Liver (tissue), 8 donors: ENCODE measurements at regions not wholly inside any gene's neighbourhood (a gene's known extent, or its start where the extent isn't known, plus 50 kb on each side); places are given as distances from the start of the nearest gene placed in this dataset.

Experiments used
- DNase-seq: peaks from one replicate; pipeline ENCODE4 v3.0.0-alpha.2; 2017; ENCODE audit warnings: low spot score
- H3K27ac ChIP-seq, 2 donors: one replicate each; pipeline ENCODE4 v1.7.0; 2013; ENCODE audit warnings: inconsistent platforms in 2 of 2, low read length in 2 of 2, control low read depth in 1 of 2, low read depth in 1 of 2, mild to moderate bottlenecking in 1 of 2
- H3K27me3 ChIP-seq, 4 donors: one replicate each; pipeline versions ENCODE4 v1.6.1 to v1.7.0; 2013; ENCODE audit warnings: low read length in 3 of 4, inconsistent platforms in 1 of 4, mild to moderate bottlenecking in 1 of 4, moderate library complexity in 1 of 4; ENCODE audit not compliant: control insufficient read depth in 4 of 4, insufficient read depth in 4 of 4
- H3K36me3 ChIP-seq, 4 donors: one replicate each; pipeline versions ENCODE4 v1.6.1 to v1.7.0; 2013; ENCODE audit warnings: low read length in 3 of 4, mild to moderate bottlenecking in 3 of 4, low read depth in 1 of 4, moderate library complexity in 1 of 4; ENCODE audit not compliant: control insufficient read depth in 4 of 4, insufficient read depth in 3 of 4
- H3K4me1 ChIP-seq, 4 donors: one replicate each; pipeline versions ENCODE4 v1.6.1 to v1.7.0; 2013; ENCODE audit warnings: low read length in 3 of 4, mild to moderate bottlenecking in 3 of 4, moderate library complexity in 1 of 4; ENCODE audit not compliant: control insufficient read depth in 4 of 4, insufficient read depth in 4 of 4
- H3K4me3 ChIP-seq, 3 donors: one replicate each; pipeline versions ENCODE4 v1.6.1 to v1.7.0; 2013; ENCODE audit warnings: low read length in 3 of 3, control low read depth in 1 of 3, low read depth in 1 of 3, mild to moderate bottlenecking in 1 of 3
- H3K9ac ChIP-seq, 2 donors: one replicate each; pipeline ENCODE4 v1.7.0; 2013; ENCODE audit warnings: low read length in 2 of 2, mild to moderate bottlenecking in 2 of 2, moderate library complexity in 2 of 2, control low read depth in 1 of 2, low read depth in 1 of 2
- H3K9me3 ChIP-seq, 4 donors: one replicate each; pipeline versions ENCODE4 v1.6.1 to v1.7.0; 2013; ENCODE audit warnings: low read length in 3 of 4; ENCODE audit not compliant: control insufficient read depth in 4 of 4
- ATF3 ChIP-seq: IDR thresholded peaks from 2 replicates; pipeline ENCODE4 v1.6.1; 2016; ENCODE audit warnings: antibody characterized with exemption
- CTCF ChIP-seq: fragments of 150-350 bp; IDR thresholded peaks from 2 replicates; pipeline ENCODE4 v1.5.1; 2017; ENCODE audit warnings: improper control_type of control experiment, low read depth, low read length; ENCODE audit not compliant: missing input control
- EGR1 ChIP-seq, 2 donors: IDR thresholded peaks; 2 replicates each; pipeline ENCODE4 v1.6.1; 2016 to 2018; ENCODE audit warnings: antibody characterized with exemption in 2 of 2, low read depth in 2 of 2
- FOXA1 ChIP-seq: IDR thresholded peaks from 2 replicates; pipeline ENCODE4 v1.6.1; 2016; ENCODE audit warnings: antibody characterized with exemption
- FOXA2 ChIP-seq: IDR thresholded peaks from 2 replicates; pipeline ENCODE4 v1.6.1; 2016; ENCODE audit warnings: antibody characterized with exemption
- GABPA ChIP-seq, 2 donors: IDR thresholded peaks in 1 of 2; conservative IDR thresholded peaks in 1 of 2; 2 replicates each; pipeline ENCODE4 v1.6.1; 2016; ENCODE audit warnings: antibody characterized with exemption in 2 of 2, mild to moderate bottlenecking in 1 of 2, moderate library complexity in 1 of 2
- HNF4A ChIP-seq, 2 donors: conservative IDR thresholded peaks; 2 replicates each; pipeline ENCODE4 v1.6.1; 2016; ENCODE audit warnings: antibody characterized with exemption in 2 of 2, mild to moderate bottlenecking in 2 of 2
- JUND ChIP-seq, 2 donors: IDR thresholded peaks; 2 replicates each; pipeline ENCODE4 v1.6.1; 2016; ENCODE audit warnings: antibody characterized with exemption in 2 of 2
- MAX ChIP-seq: IDR thresholded peaks from 2 replicates; pipeline ENCODE4 v1.6.1; 2016; ENCODE audit warnings: antibody characterized with exemption
- NR2F2 ChIP-seq: IDR thresholded peaks from 2 replicates; pipeline ENCODE4 v1.6.1; 2016; ENCODE audit warnings: antibody characterized with exemption
- RAD21 ChIP-seq, 2 donors: IDR thresholded peaks; 2 replicates each; pipeline ENCODE4 v1.6.1; 2016; ENCODE audit warnings: antibody characterized with exemption in 2 of 2, mild to moderate bottlenecking in 2 of 2
- REST ChIP-seq: IDR thresholded peaks from 2 replicates; pipeline ENCODE4 v1.6.1; 2016; ENCODE audit warnings: antibody characterized with exemption, mild to moderate bottlenecking
- RXRA ChIP-seq, 2 donors: IDR thresholded peaks; 2 replicates each; pipeline ENCODE4 v1.6.1; 2017 to 2018; ENCODE audit warnings: antibody characterized with exemption in 2 of 2, mild to moderate bottlenecking in 1 of 2
- SP1 ChIP-seq: IDR thresholded peaks from 2 replicates; pipeline ENCODE4 v1.6.1; 2018; ENCODE audit warnings: antibody characterized with exemption, mild to moderate bottlenecking
- TAF1 ChIP-seq: conservative IDR thresholded peaks from 2 replicates; pipeline ENCODE4 v1.6.1; 2016; ENCODE audit warnings: antibody characterized with exemption, mild to moderate bottlenecking
- YY1 ChIP-seq: IDR thresholded peaks from 2 replicates; pipeline ENCODE4 v1.6.1; 2016; ENCODE audit warnings: antibody characterized with exemption, mild to moderate bottlenecking
- ZBTB33 ChIP-seq: IDR thresholded peaks from 2 replicates; pipeline ENCODE4 v1.6.1; 2016; ENCODE audit warnings: antibody characterized with exemption
- WGBS: extraction: QIAGEN DNeasy Blood & Tissue Kit; methylation state at CpG from one replicate; pipeline ENCODE4 v1.1.7; 2013; 5-methylcytosine and 5-hydroxymethylcytosine counted together
- donor health status: healthy.
- donor health status: healthy.
- donor health status: healthy.
- donor health status: healthy.
- donor health status: healthy.

- WGBS, result 80% methylated on average over 7 of the region's 7 CpGs
- H3K36me3 ChIP-seq, result no peaks in the 10 kb centered on the region
- H3K9me3 ChIP-seq, result no peaks in the 10 kb centered on the region
- H3K4me1 ChIP-seq, result no peaks in the 10 kb centered on the region
- H3K4me3 ChIP-seq, result no peak overlapping the region
- DNase-seq, result no peak
- TF ChIP-seq TAF1 (no peak), SP1 (no peak), REST (no peak), GABPA (IDR thresholded peaks at IDR 0.05 in 1 of 2, conservative IDR thresholded peaks at IDR 0.05 in 1 of 2) (no peak), JUND (IDR thresholded peaks at IDR 0.05) (no peak), ATF3 (no peak), YY1 (no peak), RXRA (IDR thresholded peaks at IDR 0.05) (no peak), EGR1 (IDR thresholded peaks at IDR 0.05; ENCODE audit: low read depth in 2 of 2) (no peak), NR2F2 (no peak), MAX (no peak), CTCF (no peak), HNF4A (conservative IDR thresholded peaks at IDR 0.05) (no peak), FOXA1 (no peak), RAD21 (IDR thresholded peaks at IDR 0.05) (no peak), FOXA2 (no peak), ZBTB33 (no peak)
- H3K9ac ChIP-seq, result no peak overlapping the region
- H3K27ac ChIP-seq, result no peak overlapping the region
- H3K27me3 ChIP-seq, result no peaks in the 10 kb centered on the region
These were observed 89.2 kb downstream of the MZT1 start for GRCh38 chr13:72638059-72638815.
